H1 (cell line): ENCODE measurements at regions not wholly inside any gene's neighbourhood (a gene's known extent, or its start where the extent isn't known, plus 50 kb on each side); places are given as distances from the start of the nearest gene placed in this dataset.

ENCODE experiments used
- KDM5A ChIP-seq: fragments of 200-600 bp; IDR thresholded peaks from 2 replicates; pipeline ENCODE4 v1.7.1; 2012; ENCODE audit warnings: mild to moderate bottlenecking, low read length, inconsistent platforms, mixed read lengths
- POLR2AphosphoS5 ChIP-seq: IDR thresholded peaks from 2 replicates; pipeline ENCODE4 v1.6.1; 2011; ENCODE audit warnings: low read depth, low read length
- RAD21 ChIP-seq, 2 experiments: IDR thresholded peaks in 1 of 2; conservative IDR thresholded peaks in 1 of 2; 2 replicates each; pipeline ENCODE4 v1.6.1; 2011; ENCODE audit warnings: low read depth in 2 of 2, low read length in 2 of 2, improper control_type of control experiment in 1 of 2, inconsistent platforms in 1 of 2, mild to moderate bottlenecking in 1 of 2, moderate library complexity in 1 of 2

DNA sequence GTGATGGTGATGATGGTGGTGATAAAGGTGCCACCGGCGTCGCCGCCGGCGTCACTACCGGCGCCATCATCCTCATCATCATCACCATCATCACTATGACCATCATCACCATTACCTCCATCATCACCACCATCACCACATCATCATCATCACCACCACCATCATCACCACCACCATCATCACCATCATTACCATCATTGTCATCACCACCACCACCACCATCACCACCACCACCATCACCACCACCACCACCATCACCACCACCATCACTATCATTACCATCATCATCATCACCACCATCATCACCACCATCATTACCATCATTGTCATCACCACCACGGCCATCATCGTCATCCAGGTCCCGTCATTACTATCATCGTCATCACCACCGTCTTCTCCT lies 179.7 kb downstream of the NPIPB11 start:
- no peak for TF ChIP-seq POLR2AphosphoS5
- no peak for TF ChIP-seq KDM5A
- no peak for TF ChIP-seq RAD21 (IDR thresholded peaks at IDR 0.05 in 1 of 2, conservative IDR thresholded peaks at IDR 0.05 in 1 of 2; ENCODE audit: low read depth in 2 of 2, low read length in 2 of 2)
